ENCODE measurements at regions not wholly inside any gene's neighbourhood (a gene's known extent, or its start where the extent isn't known, plus 50 kb on each side); places are given as distances from the start of the nearest gene placed in this dataset.

- H3K4me1 Mint-ChIP-seq (ENCODE audit: low read depth, unreplicated experiment), result no peaks in the 10 kb centered on the region
- no peaks in the 10 kb centered on the region for H3K27me3 ChIP-seq (ENCODE audit: insufficient read depth, low read length)
- H3K36me3 ChIP-seq (ENCODE audit: insufficient read depth, low read length), result no peaks in the 10 kb centered on the region
- H3K4me2 ChIP-seq (ENCODE audit: low read length), result no peak overlapping the region
- H3K27ac Mint-ChIP-seq (ENCODE audit: unreplicated experiment), result no peak overlapping the region
- H3K4me3 ChIP-seq (ENCODE audit: insufficient read depth, low read depth, low read length), result no peak overlapping the region
- no peaks in the 10 kb centered on the region for H3K27me3 Mint-ChIP-seq (ENCODE audit: low read depth, unreplicated experiment)
- no peak overlapping the region for H2AFZ ChIP-seq (ENCODE audit: low read depth, low read length)
- no peak for DNase-seq (ENCODE audit: low read depth)
- FAIRE-seq, result no peak
- no peaks in the 10 kb centered on the region for H3K4me1 ChIP-seq (ENCODE audit: insufficient read depth, low read length)
- no peak overlapping the region for H3K9ac ChIP-seq (ENCODE audit: low read length)
- H3K79me2 ChIP-seq (ENCODE audit: insufficient read depth, low read length), result no peaks in the 10 kb centered on the region
- no peaks in the 10 kb centered on the region for H3K36me3 Mint-ChIP-seq (ENCODE audit: low read depth, unreplicated experiment)
- H3K9me3 Mint-ChIP-seq (ENCODE audit: unreplicated experiment), result peaks cover 15% of the 10 kb centered on the region
- H3K9me3 ChIP-seq (ENCODE audit: insufficient read depth, low read depth, low read length), result no peaks in the 10 kb centered on the region
- no peaks in the 10 kb centered on the region for H4K20me1 ChIP-seq (ENCODE audit: insufficient read depth, low read length)
- TF ChIP-seq CTCF (IDR thresholded peaks at IDR 0.05; ENCODE audit: insufficient read depth, low read depth, low read length) (no peak), EZH2 (IDR thresholded peaks at IDR 0.05; ENCODE audit: insufficient read depth, low read length) (no peak)
- H3K4me3 Mint-ChIP-seq (ENCODE audit: unreplicated experiment), result no peak overlapping the region
- no peak overlapping the region for H3K27ac ChIP-seq (ENCODE audit: low read depth, low read length)
Observed at GRCh38 chr2:175457895-175458448, 276.5 kb upstream of the ATP5MC3 start.

GRCh38 chr2:175454953-175455389, 273.5 kb upstream of the ATP5MC3 start:
- no peaks in the 10 kb centered on the region for H3K9me3 ChIP-seq (ENCODE audit: insufficient read depth, low read depth, low read length)
- TF ChIP-seq CTCF (IDR thresholded peaks at IDR 0.05; ENCODE audit: insufficient read depth, low read depth, low read length) (no peak), EZH2 (IDR thresholded peaks at IDR 0.05; ENCODE audit: insufficient read depth, low read length) (no peak)
- H3K9ac ChIP-seq (ENCODE audit: low read length), result no peak overlapping the region

GRCh38 chr2:175450029-175450760, 268.7 kb upstream of the ATP5MC3 start:
- Histone ChIP-seq H3K4me3 (ENCODE audit: insufficient read depth, low read depth, low read length) (no peak overlapping the region), H3K79me2 (ENCODE audit: insufficient read depth, low read length) (no peaks in the 10 kb centered on the region), H3K4me1 (ENCODE audit: insufficient read depth, low read length) (no peaks in the 10 kb centered on the region), H3K9ac (ENCODE audit: low read length) (no peak overlapping the region), H3K9me3 (ENCODE audit: insufficient read depth, low read depth, low read length) (no peaks in the 10 kb centered on the region), H3K36me3 (ENCODE audit: insufficient read depth, low read length) (no peaks in the 10 kb centered on the region), H3K27me3 (ENCODE audit: insufficient read depth, low read length) (no peaks in the 10 kb centered on the region), H3K27ac (ENCODE audit: low read depth, low read length) (no peak overlapping the region), H3K4me2 (ENCODE audit: low read length) (no peak overlapping the region), H4K20me1 (ENCODE audit: insufficient read depth, low read length) (no peaks in the 10 kb centered on the region), H2AFZ (ENCODE audit: low read depth, low read length) (no peak overlapping the region)
- no peak overlapping the region for H3K4me3 Mint-ChIP-seq (ENCODE audit: unreplicated experiment)
- peaks cover 2% of the 10 kb centered on the region for H3K4me1 Mint-ChIP-seq (ENCODE audit: low read depth, unreplicated experiment)
- no peaks in the 10 kb centered on the region for H3K27me3 Mint-ChIP-seq (ENCODE audit: low read depth, unreplicated experiment)
- no peaks in the 10 kb centered on the region for H3K9me3 Mint-ChIP-seq (ENCODE audit: unreplicated experiment)
- no peak for FAIRE-seq
- DNase-seq (ENCODE audit: low read depth), result no peak
- H3K27ac Mint-ChIP-seq (ENCODE audit: unreplicated experiment), result no peak overlapping the region
- H3K36me3 Mint-ChIP-seq (ENCODE audit: low read depth, unreplicated experiment), result no peaks in the 10 kb centered on the region
- TF ChIP-seq EZH2 (IDR thresholded peaks at IDR 0.05; ENCODE audit: insufficient read depth, low read length), result no peak
- TF ChIP-seq CTCF (IDR thresholded peaks at IDR 0.05; ENCODE audit: insufficient read depth, low read depth, low read length), result no peak

More at GRCh38 chr2:175454953-175455389, 273.5 kb upstream of the ATP5MC3 start:
- Histone ChIP-seq H3K27me3 (ENCODE audit: insufficient read depth, low read length) (no peaks in the 10 kb centered on the region), H3K79me2 (ENCODE audit: insufficient read depth, low read length) (no peaks in the 10 kb centered on the region), H3K36me3 (ENCODE audit: insufficient read depth, low read length) (no peaks in the 10 kb centered on the region), H4K20me1 (ENCODE audit: insufficient read depth, low read length) (no peaks in the 10 kb centered on the region), H3K4me2 (ENCODE audit: low read length) (no peak overlapping the region), H3K4me1 (ENCODE audit: insufficient read depth, low read length) (no peaks in the 10 kb centered on the region), H3K4me3 (ENCODE audit: insufficient read depth, low read depth, low read length) (no peak overlapping the region), H3K27ac (ENCODE audit: low read depth, low read length) (no peak overlapping the region), H2AFZ (ENCODE audit: low read depth, low read length) (no peak overlapping the region)
- H3K4me1 Mint-ChIP-seq (ENCODE audit: low read depth, unreplicated experiment), result no peaks in the 10 kb centered on the region
- H3K27ac Mint-ChIP-seq (ENCODE audit: unreplicated experiment), result no peak overlapping the region
- FAIRE-seq (no peak), DNase-seq (ENCODE audit: low read depth) (no peak)
- no peaks in the 10 kb centered on the region for H3K27me3 Mint-ChIP-seq (ENCODE audit: low read depth, unreplicated experiment)
- peaks cover 3% of the 10 kb centered on the region for H3K9me3 Mint-ChIP-seq (ENCODE audit: unreplicated experiment)
- H3K4me3 Mint-ChIP-seq (ENCODE audit: unreplicated experiment), result no peak overlapping the region
- H3K36me3 Mint-ChIP-seq (ENCODE audit: low read depth, unreplicated experiment), result no peaks in the 10 kb centered on the region
